ENCODE measurements at regions not wholly inside any gene's neighbourhood (a gene's known extent, or its start where the extent isn't known, plus 50 kb on each side); places are given as distances from the start of the nearest gene placed in this dataset.
"Not testable (repeated sequence)": the region's sequence is repeated elsewhere in the genome, so short reads cannot be mapped to it uniquely, and the experiment has no call there.

DNA sequence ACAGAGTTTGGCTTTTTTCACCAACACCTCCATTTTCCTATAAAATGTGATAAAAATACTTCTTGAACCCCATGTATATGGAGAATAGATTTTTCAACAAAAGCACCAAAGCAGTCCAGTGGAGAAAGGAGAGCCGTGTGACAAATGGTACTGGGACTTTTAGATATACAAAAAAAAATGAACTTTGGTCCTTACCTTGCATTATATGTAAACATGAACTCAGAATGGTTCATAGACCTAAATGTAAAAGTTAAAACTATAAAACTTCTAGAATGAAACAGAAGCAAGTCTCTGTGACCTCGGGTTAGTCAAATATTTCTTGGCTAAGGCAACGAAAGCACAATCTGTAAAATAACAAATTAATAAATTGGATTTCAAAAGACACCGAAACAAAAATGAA is 239.9 kb upstream of the FAM240B start:
- in situ Hi-C loops (cut with HindIII; ENCODE audit: extremely low pct_ligation_motif_present, low pct_unique_long_range_greater_than_20kb); ATAC-seq; H3K36me3 ChIP-seq (replicated peaks in 1 of 2; ENCODE audit: control insufficient read depth in 1 of 2, insufficient read depth in 2 of 2, low read length in 2 of 2); H3K79me2 ChIP-seq (ENCODE audit: insufficient read depth, low read length); H3K4me1 ChIP-seq (ENCODE audit: insufficient read depth, low read length); CTCF ChIA-PET (ENCODE audit: low intra/inter-chr PET ratio, low total read pairs); H3K27ac ChIP-seq (ENCODE audit: extremely low read length, insufficient read depth, low read length); H3K9me3 ChIP-seq (ENCODE audit: low read length); H3K9ac ChIP-seq (ENCODE audit: insufficient read depth, low read depth, low read length); H4K20me1 ChIP-seq (ENCODE audit: insufficient read depth, low read length); DNase-seq (ENCODE audit: low spot score); H3K4me3 ChIP-seq (replicated peaks in 1 of 3; ENCODE audit: insufficient read depth in 1 of 3, low read depth in 2 of 3, low read length in 3 of 3); H3K27me3 ChIP-seq (ENCODE audit: control insufficient read depth in 1 of 2, insufficient read depth in 2 of 2, low read length in 2 of 2); BruUV-seq (replicated peaks); intact Hi-C loops (cut with micrococcal nuclease; ENCODE audit: unreplicated experiment); H2AFZ ChIP-seq (ENCODE audit: low read length); POLR2A ChIA-PET; H3K4me2 ChIP-seq (ENCODE audit: low read depth, low read length); FAIRE-seq: not testable (repeated sequence)
- WGBS (ENCODE audit: low lambda C conversion rate): no CpG with 5 or more reads among the region's 4 CpGs

DNA sequence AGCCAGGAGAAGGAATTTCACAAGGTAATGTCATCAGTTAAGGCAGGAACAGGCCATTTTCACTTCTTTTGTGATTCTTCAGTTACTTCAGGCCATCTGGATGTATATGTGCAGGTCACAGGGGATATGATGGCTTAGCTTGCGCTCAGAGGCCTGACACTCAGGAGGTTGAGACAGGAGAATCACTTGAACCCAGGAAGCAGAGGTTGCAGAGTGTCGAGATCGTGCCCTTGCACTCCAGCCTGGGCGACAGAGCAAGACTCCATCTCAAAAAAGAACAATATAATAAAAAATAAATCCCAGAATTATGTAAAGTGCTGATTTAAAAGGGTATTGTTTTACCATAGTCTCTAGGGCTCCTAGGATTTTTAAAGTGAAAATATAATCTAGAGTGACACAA is 235.9 kb upstream of the FAM240B start:
- BruUV-seq (replicated peaks); H3K4me2 ChIP-seq (ENCODE audit: low read depth, low read length); H2AFZ ChIP-seq (ENCODE audit: low read length); H3K4me3 ChIP-seq (replicated peaks in 1 of 3; ENCODE audit: insufficient read depth in 1 of 3, low read depth in 2 of 3, low read length in 3 of 3); H3K27ac ChIP-seq (ENCODE audit: extremely low read length, insufficient read depth, low read length); H3K27me3 ChIP-seq (ENCODE audit: control insufficient read depth in 1 of 2, insufficient read depth in 2 of 2, low read length in 2 of 2); H3K9me3 ChIP-seq (ENCODE audit: low read length); POLR2A ChIA-PET; ATAC-seq; H3K79me2 ChIP-seq (ENCODE audit: insufficient read depth, low read length); H4K20me1 ChIP-seq (ENCODE audit: insufficient read depth, low read length); CTCF ChIA-PET (ENCODE audit: low intra/inter-chr PET ratio, low total read pairs); DNase-seq (ENCODE audit: low spot score); H3K4me1 ChIP-seq (ENCODE audit: insufficient read depth, low read length); intact Hi-C loops (cut with micrococcal nuclease; ENCODE audit: unreplicated experiment); H3K36me3 ChIP-seq (replicated peaks in 1 of 2; ENCODE audit: control insufficient read depth in 1 of 2, insufficient read depth in 2 of 2, low read length in 2 of 2); FAIRE-seq; in situ Hi-C loops (cut with HindIII; ENCODE audit: extremely low pct_ligation_motif_present, low pct_unique_long_range_greater_than_20kb); H3K9ac ChIP-seq (ENCODE audit: insufficient read depth, low read depth, low read length): not testable (repeated sequence)
- WGBS (ENCODE audit: low lambda C conversion rate): 30% methylated on average over 4 of the region's 4 CpGs

DNA sequence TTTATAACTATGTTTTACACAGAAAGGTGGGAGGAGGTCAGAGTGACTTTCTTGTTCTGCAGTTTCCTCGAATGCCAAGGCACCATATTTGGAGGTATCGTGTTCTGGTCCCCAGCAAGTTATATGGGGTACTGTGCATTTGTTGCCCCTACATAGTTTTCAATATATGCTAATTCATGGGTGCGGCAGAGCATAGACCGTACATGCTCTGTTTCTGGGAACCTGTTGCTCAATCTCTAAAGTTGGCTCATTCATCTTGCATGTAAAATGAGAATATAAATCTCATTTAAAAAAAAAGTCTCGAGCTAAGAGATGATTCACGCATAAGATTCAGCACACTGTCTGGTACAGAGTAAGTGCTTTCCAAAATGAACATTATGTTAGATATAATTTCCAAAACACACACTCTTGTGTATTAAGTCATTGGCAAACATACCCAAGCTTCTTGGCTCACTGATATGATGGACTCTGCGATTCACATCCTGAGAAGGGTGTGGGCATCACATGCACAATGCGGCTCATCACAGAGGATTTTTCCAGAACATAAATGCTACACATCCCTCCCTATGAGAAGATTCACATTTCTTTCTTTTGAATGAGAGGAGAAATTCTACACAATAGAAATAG is 232.9 kb upstream of the FAM240B start:
- H2AFZ ChIP-seq (ENCODE audit: low read length); H3K27ac ChIP-seq (ENCODE audit: extremely low read length, insufficient read depth, low read length); intact Hi-C loops (cut with micrococcal nuclease; ENCODE audit: unreplicated experiment); DNase-seq (ENCODE audit: low spot score); H3K27me3 ChIP-seq (ENCODE audit: control insufficient read depth in 1 of 2, insufficient read depth in 2 of 2, low read length in 2 of 2); CTCF ChIA-PET (ENCODE audit: low intra/inter-chr PET ratio, low total read pairs); in situ Hi-C loops (cut with HindIII; ENCODE audit: extremely low pct_ligation_motif_present, low pct_unique_long_range_greater_than_20kb); H3K79me2 ChIP-seq (ENCODE audit: insufficient read depth, low read length); H3K9me3 ChIP-seq (ENCODE audit: low read length); H3K4me2 ChIP-seq (ENCODE audit: low read depth, low read length); BruUV-seq (replicated peaks); POLR2A ChIA-PET; FAIRE-seq; H3K9ac ChIP-seq (ENCODE audit: insufficient read depth, low read depth, low read length); ATAC-seq; H3K4me3 ChIP-seq (replicated peaks in 1 of 3; ENCODE audit: insufficient read depth in 1 of 3, low read depth in 2 of 3, low read length in 3 of 3); H3K36me3 ChIP-seq (replicated peaks in 1 of 2; ENCODE audit: control insufficient read depth in 1 of 2, insufficient read depth in 2 of 2, low read length in 2 of 2); H3K4me1 ChIP-seq (ENCODE audit: insufficient read depth, low read length); H4K20me1 ChIP-seq (ENCODE audit: insufficient read depth, low read length): not testable (repeated sequence)
- 15% methylated on average over 4 of the region's 8 CpGs for WGBS (ENCODE audit: low lambda C conversion rate)

DNA sequence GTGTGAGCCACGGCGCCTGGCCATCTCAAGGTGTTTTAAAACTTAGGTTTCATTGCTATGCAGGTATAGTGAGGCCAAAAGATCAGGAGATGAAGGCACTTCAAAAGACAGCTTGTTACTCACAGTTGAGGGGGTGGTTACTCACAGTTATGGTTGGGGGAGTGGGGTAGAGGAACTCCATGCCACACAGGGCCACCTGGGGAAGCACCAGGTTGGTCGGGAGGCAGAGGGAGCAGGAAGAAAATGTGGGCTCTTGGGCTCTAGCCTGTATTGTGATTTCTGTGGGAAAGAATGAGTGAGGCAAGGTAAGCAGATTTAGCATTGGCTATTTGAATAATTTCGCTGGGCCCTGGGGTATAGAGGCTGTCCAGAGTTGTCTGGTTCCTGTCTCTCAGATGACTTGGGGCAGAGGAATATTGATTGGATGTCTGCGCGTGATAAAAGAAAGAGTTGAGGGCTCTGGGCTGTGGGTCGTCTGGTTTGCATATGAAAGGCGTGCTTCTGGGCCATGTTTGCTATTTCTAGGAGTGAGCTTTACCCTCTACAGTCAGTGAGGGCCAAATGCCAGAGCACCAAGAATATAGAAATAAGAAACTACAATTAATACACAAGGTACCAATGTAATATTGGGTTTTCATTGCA is 226.1 kb upstream of the FAM240B start:
- H4K20me1 ChIP-seq (ENCODE audit: insufficient read depth, low read length); CTCF ChIA-PET (ENCODE audit: low intra/inter-chr PET ratio, low total read pairs); H3K4me1 ChIP-seq (ENCODE audit: insufficient read depth, low read length); H3K36me3 ChIP-seq (replicated peaks in 1 of 2; ENCODE audit: control insufficient read depth in 1 of 2, insufficient read depth in 2 of 2, low read length in 2 of 2); POLR2A ChIA-PET; H2AFZ ChIP-seq (ENCODE audit: low read length); H3K79me2 ChIP-seq (ENCODE audit: insufficient read depth, low read length); DNase-seq (ENCODE audit: low spot score); H3K4me3 ChIP-seq (replicated peaks in 1 of 3; ENCODE audit: insufficient read depth in 1 of 3, low read depth in 2 of 3, low read length in 3 of 3); in situ Hi-C loops (cut with HindIII; ENCODE audit: extremely low pct_ligation_motif_present, low pct_unique_long_range_greater_than_20kb); FAIRE-seq; H3K27me3 ChIP-seq (ENCODE audit: control insufficient read depth in 1 of 2, insufficient read depth in 2 of 2, low read length in 2 of 2); H3K9me3 ChIP-seq (ENCODE audit: low read length); ATAC-seq; intact Hi-C loops (cut with micrococcal nuclease; ENCODE audit: unreplicated experiment); H3K27ac ChIP-seq (ENCODE audit: extremely low read length, insufficient read depth, low read length); H3K4me2 ChIP-seq (ENCODE audit: low read depth, low read length); H3K9ac ChIP-seq (ENCODE audit: insufficient read depth, low read depth, low read length); BruUV-seq (replicated peaks): not testable (repeated sequence)
- WGBS (ENCODE audit: low lambda C conversion rate): no CpG with 5 or more reads among the region's 8 CpGs

Measured in HepG2 (cell line).